WERI-Rb-1 (cell line): ENCODE measurements at regions not wholly inside any gene's neighbourhood (a gene's known extent, or its start where the extent isn't known, plus 50 kb on each side); places are given as distances from the start of the nearest gene placed in this dataset.

Experiments used
- DNase-seq: peaks from one replicate; pipeline ENCODE4 v3.0.0-alpha.2; 2020
- H3K27ac ChIP-seq: fragments of 250-450 bp; sonication (Bioruptor Pico); 2 replicates; pipeline ENCODE4 v1.5.1; 2020; ENCODE audit warnings: mild to moderate bottlenecking, moderate library complexity
- H3K27me3 ChIP-seq: fragments of 250-450 bp; sonication (Bioruptor Pico); 2 replicates; pipeline ENCODE4 v1.5.1; 2021; ENCODE audit warnings: mild to moderate bottlenecking, low read depth, moderate library complexity; ENCODE audit not compliant: insufficient read depth, severe bottlenecking
- H3K36me3 ChIP-seq: fragments of 250-450 bp; sonication (Bioruptor Pico); 2 replicates; pipeline ENCODE4 v1.5.1; 2020; ENCODE audit warnings: mild to moderate bottlenecking, moderate library complexity
- H3K4me3 ChIP-seq: 2 replicates; pipeline ENCODE4 v1.5.1; 2011; ENCODE audit warnings: low read depth, mild to moderate bottlenecking, control low read depth, low read length
- H3K9me3 ChIP-seq: fragments of 250-450 bp; sonication (Bioruptor Pico); 2 replicates; pipeline ENCODE4 v1.5.1; 2021; ENCODE audit warnings: mild to moderate bottlenecking, moderate library complexity; ENCODE audit not compliant: severe bottlenecking
- CTCF ChIP-seq: IDR thresholded peaks from 2 replicates; pipeline ENCODE4 v1.5.1; 2011; ENCODE audit warnings: low read depth, mild to moderate bottlenecking, control low read depth, inconsistent platforms, low read length

GRCh38 chr12:82097438-82097837 lies 260.7 kb downstream of the CCDC59 start:
- no peaks in the 10 kb centered on the region for H3K27me3 ChIP-seq
- DNase-seq: no peak
- no peak overlapping the region for H3K4me3 ChIP-seq
- no peak for TF ChIP-seq CTCF
- no peaks in the 10 kb centered on the region for H3K9me3 ChIP-seq
- no peak overlapping the region for H3K27ac ChIP-seq
- H3K36me3 ChIP-seq: no peaks in the 10 kb centered on the region

GRCh38 chr12:82090165-82090564 lies 268.0 kb downstream of the CCDC59 start:
- H3K4me3 ChIP-seq: no peak overlapping the region
- DNase-seq: no peak
- no peak for TF ChIP-seq CTCF
- no peaks in the 10 kb centered on the region for H3K9me3 ChIP-seq
- no peaks in the 10 kb centered on the region for H3K27me3 ChIP-seq
- no peak overlapping the region for H3K27ac ChIP-seq
- H3K36me3 ChIP-seq: no peaks in the 10 kb centered on the region

- H3K27me3 ChIP-seq: no peaks in the 10 kb centered on the region
- no peaks in the 10 kb centered on the region for H3K36me3 ChIP-seq
- H3K27ac ChIP-seq: no peak overlapping the region
- no peak for DNase-seq
- TF ChIP-seq CTCF: no peak
- H3K9me3 ChIP-seq: no peaks in the 10 kb centered on the region
- no peak overlapping the region for H3K4me3 ChIP-seq
These were observed 268.6 kb downstream of the CCDC59 start for GRCh38 chr12:82089369-82090121.

- no peak overlapping the region for H3K4me3 ChIP-seq
- H3K27me3 ChIP-seq: no peaks in the 10 kb centered on the region
- TF ChIP-seq CTCF: no peak
- no peak for DNase-seq
- H3K36me3 ChIP-seq: no peaks in the 10 kb centered on the region
- H3K27ac ChIP-seq: no peak overlapping the region
- no peaks in the 10 kb centered on the region for H3K9me3 ChIP-seq
These were observed 275.7 kb downstream of the CCDC59 start for GRCh38 chr12:82082501-82082900.

- Histone ChIP-seq H3K27ac (no peak overlapping the region), H3K9me3 (no peaks in the 10 kb centered on the region), H3K27me3 (no peaks in the 10 kb centered on the region), H3K4me3 (no peak overlapping the region), H3K36me3 (no peaks in the 10 kb centered on the region)
- DNase-seq: no peak
- TF ChIP-seq CTCF: no peak
These were observed 288.2 kb downstream of the CCDC59 start for GRCh38 chr12:82069931-82070514.

GRCh38 chr12:82058197-82058596 lies 299.0 kb upstream of the PPFIA2 start:
- H3K36me3 ChIP-seq: no peaks in the 10 kb centered on the region
- DNase-seq: no peak
- no peaks in the 10 kb centered on the region for H3K9me3 ChIP-seq
- H3K27me3 ChIP-seq: no peaks in the 10 kb centered on the region
- no peak overlapping the region for H3K4me3 ChIP-seq
- TF ChIP-seq CTCF: no peak
- no peak overlapping the region for H3K27ac ChIP-seq
